ENCODE measurements at regions not wholly inside any gene's neighbourhood (a gene's known extent, or its start where the extent isn't known, plus 50 kb on each side); places are given as distances from the start of the nearest gene placed in this dataset.

DNA sequence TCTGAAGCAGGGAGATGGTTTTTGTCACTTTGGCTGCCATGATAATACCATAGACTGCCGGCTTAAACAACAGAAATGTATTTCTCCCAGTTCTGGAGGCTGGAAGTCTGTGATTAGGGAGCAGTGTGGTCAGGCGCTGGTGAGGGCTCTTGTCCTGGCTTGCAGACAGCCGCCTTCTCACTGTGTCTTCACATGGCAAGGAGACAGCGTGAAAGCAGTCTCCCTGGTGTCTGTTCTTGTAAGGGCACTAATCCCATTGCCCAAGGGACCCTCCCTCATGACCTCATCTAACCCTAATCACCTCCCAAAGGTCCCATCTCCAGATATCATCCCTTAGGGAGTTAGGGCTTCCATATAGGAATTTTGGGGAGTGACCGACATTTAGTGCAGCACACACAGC, 167.0 kb downstream of the ENGASE start:
- no peak for DNase-seq

GRCh38 chr17:79239205-79239604, 164.6 kb downstream of the ENGASE start:
- no peak for DNase-seq

GRCh38 chr17:79237448-79238053, 162.9 kb downstream of the ENGASE start:
- DNase-seq, result no peak

- no peak for DNase-seq
Observed at GRCh38 chr17:79235808-79236207, 161.2 kb downstream of the ENGASE start.

DNA sequence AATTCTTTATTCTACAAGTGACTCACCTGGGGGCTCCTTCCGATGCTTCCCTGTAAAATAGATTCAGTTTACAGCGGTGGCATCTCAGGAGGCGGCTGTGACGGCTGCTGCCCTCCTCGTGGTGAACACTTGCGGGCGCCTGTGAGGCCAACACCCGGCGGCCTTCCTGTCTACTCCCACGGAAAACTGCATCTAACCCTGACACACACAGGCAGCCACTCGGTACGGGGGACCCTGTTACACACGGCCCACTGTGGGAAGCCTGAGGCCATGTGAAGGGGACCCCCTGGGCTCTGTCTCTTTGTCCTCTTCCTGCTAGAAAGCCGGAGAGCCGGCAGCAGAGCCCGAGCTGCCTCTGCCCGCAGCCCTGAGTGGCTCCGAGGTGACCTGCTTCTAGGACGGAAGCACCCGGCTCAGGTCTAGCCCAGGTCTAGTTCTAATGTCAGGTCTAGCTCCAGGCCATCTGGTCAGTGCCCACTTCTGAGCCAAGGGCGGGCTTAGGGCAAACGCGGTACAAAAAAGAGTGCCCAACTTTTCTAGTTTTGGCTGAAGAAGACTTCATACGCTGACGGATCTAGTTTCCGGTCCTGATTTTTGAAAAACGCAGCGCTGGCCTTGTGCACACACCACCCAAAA, 159.4 kb downstream of the ENGASE start:
- no peak for DNase-seq

DNA sequence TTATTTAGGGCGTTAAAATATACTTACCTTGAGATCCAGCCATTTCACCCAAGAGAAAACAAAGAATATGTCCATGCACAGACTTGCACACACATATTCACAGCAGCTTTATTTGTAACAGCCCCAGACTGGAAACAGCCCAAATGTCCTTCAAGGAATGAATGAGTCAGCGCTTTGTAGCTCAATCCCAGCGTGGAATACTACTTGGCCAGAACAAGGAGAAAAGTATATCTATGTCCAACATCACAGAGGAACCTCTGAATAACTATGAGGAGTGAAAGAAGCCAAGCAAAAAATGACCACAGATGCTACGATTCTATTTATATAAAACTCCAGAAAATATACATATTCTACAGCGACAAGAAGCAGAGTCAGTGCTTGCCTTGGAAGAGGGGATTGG, 158.3 kb downstream of the ENGASE start:
- DNase-seq, result no peak

GRCh38 chr17:79231766-79232287, 157.2 kb downstream of the ENGASE start:
- DNase-seq, result no peak

GRCh38 chr17:79230576-79230975, 156.0 kb downstream of the ENGASE start:
- DNase-seq, result no peak

GRCh38 chr17:79226037-79226436, 151.4 kb downstream of the ENGASE start:
- DNase-seq, result no peak

- no peak for DNase-seq
Observed at GRCh38 chr17:79224903-79225302, 150.3 kb downstream of the ENGASE start.

DNA sequence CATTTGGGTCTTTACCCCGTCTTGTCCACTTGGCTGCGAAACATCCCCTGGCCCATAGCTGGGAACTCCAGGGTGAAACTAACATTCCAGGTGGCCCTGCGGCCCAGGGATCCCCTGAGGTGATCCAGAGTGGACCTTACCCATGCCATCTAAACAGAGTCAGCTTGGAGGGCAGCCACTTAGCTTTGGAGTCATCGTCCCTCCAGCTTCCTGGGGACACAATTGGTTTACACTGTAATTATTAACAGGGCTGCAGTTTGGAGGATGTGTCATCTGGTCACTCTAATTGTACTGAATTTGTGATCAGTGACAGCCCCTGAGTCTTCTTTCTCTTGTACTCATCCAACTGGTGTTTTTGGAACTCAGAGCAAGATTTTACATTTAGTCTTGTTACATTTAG, 149.9 kb downstream of the ENGASE start:
- DNase-seq, result no peak

DNA sequence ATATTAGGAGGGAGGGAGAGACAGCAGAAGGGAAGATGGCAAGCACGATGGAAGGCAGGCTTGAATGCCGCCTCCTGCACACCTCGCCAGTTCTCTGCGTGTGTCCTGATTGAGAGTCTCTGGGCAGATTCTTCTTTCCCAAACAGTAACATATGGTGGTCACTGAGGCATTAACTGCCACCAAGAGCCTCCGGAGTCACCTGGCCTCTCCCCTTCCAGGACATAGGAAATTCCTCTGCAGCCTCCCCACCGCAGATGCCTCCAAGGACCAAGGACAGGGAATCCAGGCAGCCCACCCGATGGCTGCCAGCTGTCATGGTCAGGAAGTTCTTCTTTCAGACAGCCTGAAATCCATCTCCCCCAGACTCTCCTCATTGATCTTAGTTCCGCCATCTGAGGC, 149.3 kb downstream of the ENGASE start:
- no peak for DNase-seq

DNA sequence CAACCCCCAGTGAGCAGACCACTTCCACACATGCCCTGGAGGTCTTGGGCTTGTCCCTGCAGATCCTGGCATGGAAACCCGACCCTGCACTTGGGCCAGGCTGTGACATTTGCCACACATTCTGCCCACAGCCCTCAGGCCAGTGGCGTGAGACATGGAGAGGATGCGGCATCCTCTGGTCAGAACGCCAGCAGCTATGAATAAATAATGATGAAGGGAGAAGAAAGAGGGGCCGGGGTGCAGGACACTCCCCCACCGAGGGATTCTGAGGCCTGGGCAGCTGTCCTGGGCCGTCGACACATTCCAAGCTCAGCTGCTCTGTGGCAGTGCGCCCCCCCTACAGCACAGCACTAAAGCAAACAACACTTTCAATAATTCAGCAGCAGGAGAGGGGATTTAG, 148.8 kb downstream of the ENGASE start:
- no peak for DNase-seq

DNA sequence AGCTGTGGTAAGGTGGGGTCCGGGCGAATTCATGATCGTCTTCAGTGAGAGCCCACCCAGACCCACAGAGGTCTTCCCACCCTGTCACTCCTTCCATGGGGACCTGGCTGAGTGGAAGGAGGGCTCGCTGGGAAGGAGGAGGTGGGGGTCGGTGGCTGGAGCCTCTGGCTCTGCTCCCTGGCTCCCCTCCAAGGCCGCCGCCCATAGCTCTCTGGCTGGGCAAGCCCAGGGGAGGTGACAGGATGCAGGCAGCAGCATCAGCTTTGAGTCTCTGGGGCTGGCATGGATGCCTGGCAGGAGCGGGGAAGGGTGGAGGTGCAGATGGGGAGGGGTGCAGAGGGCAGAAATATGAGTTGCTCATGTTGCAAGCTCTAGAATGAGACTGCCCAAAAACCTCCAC, 147.0 kb downstream of the ENGASE start:
- DNase-seq, result no peak

GRCh38 chr17:79220713-79221291, 146.2 kb downstream of the ENGASE start:
- no peak for DNase-seq

GRCh38 chr17:79220201-79220712, 145.6 kb downstream of the ENGASE start:
- no peak for DNase-seq

DNA sequence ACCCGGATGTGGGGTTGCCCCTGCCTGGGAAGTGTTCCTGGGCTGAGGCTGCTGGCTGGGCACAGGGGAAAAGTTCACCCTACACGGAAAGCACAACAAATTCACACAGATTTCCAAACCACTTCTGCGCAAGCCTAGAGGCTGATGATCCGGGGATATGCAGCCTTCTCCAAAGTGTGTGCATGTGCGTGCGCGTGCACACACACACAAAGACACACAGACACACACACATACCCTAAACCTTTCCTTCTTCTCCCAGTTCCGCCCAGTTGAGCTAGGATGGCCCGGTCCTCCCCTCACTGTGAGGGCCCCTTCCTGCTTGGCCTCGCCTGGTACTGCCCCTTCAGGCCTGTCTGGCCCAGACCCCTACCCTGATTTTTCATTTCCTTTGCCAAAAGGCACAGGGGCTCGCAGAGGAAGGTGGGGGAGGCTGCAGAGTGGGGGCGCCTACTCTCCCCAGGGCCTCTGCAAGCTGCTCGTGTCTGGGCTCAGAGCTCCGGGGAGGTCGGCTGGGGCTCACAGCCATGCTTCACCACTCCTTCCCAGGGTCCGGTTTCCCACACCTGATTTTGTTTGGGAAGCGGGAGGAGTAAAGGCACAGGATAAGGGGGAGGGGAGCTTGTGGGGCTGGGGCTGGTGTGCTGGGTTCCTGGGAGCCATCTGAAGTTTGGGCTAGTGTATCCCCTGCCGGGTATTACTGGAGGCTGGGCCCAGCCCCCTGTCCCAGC, 144.7 kb downstream of the ENGASE start:
- DNase-seq, result no peak

GRCh38 chr17:79218825-79219200, 144.2 kb downstream of the ENGASE start:
- no peak for DNase-seq

GRCh38 chr17:79218175-79218824, 143.7 kb downstream of the ENGASE start:
- DNase-seq, result no peak

- DNase-seq, result no peak
Observed at GRCh38 chr17:79217473-79218135, 143.0 kb downstream of the ENGASE start.

DNA sequence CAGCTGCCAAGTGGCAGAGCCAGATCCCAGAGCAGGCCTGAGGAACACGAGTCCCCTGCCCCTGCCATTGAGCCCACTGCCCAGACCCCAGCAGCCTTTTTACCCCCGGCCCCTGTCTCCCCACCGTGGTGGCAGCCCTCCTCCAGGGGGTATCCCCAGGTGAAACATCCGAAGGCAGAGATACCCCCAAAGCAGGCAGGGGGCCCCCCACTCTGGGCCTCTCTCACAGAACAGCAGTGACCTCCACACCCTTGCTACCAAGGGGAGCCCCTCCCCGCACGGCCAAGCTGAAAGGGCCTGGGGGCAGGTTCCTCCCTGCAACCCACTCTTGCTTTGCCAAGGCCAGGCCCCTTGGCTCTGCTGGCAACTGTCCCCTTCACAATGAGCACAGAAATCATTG, 142.2 kb downstream of the ENGASE start:
- no peak for DNase-seq

GRCh38 chr17:79216391-79216790, 141.8 kb downstream of the ENGASE start:
- DNase-seq, result no peak
